IMR-90 (cell line): ENCODE measurements at regions not wholly inside any gene's neighbourhood (a gene's known extent, or its start where the extent isn't known, plus 50 kb on each side); places are given as distances from the start of the nearest gene placed in this dataset.

Source experiments
- ATAC-seq: fragments of 200-7000 bp; cut with Tn5 transposase; 2 replicates; pipeline ENCODE4 v1.9.1; 2020; ENCODE audit warnings: low read depth, mild to moderate bottlenecking, moderate library complexity
- BruUV-seq: library from RNA; stranded (reverse); fragments of 400-500 nt; replicated peaks from 2 replicates; lab custom pipeline; 2021; lab: Mats Ljungman, UMichigan
- CTCF ChIA-PET: fragments of 300-600 bp; formaldehyde crosslinking; extraction: SDS; loops from one replicate; lab custom pipeline; 2021; ENCODE audit warnings: antibody characterized with exemption; lab: Yijun Ruan, JAX
- POLR2A ChIA-PET: fragments of 300-600 bp; sonication (Branson Sonifier 250); formaldehyde crosslinking; loops from one replicate; lab custom pipeline; 2022; ENCODE audit warnings: antibody characterized with exemption; ENCODE audit not compliant: unreplicated experiment; lab: Charles Lee
- DNase-seq: peaks from one replicate; pipeline ENCODE4 v3.0.0; 2013
- H2AFZ ChIP-seq: replicated peaks from 2 replicates; pipeline ENCODE3; 2013; ENCODE audit warnings: low read length, mild to moderate bottlenecking; ENCODE audit not compliant: poor library complexity
- H2AK5ac ChIP-seq: 2 replicates; pipeline ENCODE4 v1.6.1; 2013; ENCODE audit warnings: low read depth, low read length, inconsistent platforms
- H2AK9ac ChIP-seq: replicated peaks from 2 replicates; pipeline ENCODE3; 2013; ENCODE audit warnings: mild to moderate bottlenecking, low read depth, low read length, moderate library complexity; ENCODE audit not compliant: poor library complexity
- H2BK120ac ChIP-seq: 2 replicates; pipeline ENCODE4 v1.6.1; 2013; ENCODE audit warnings: low read depth, low read length, inconsistent platforms
- H2BK15ac ChIP-seq: 3 replicates; pipeline ENCODE4 v1.6.1; 2013; ENCODE audit warnings: low read depth, low read length, inconsistent platforms
- H2BK20ac ChIP-seq: 2 replicates; pipeline ENCODE4 v1.6.1; 2013; ENCODE audit warnings: low read depth, mild to moderate bottlenecking, inconsistent platforms, low read length, moderate library complexity
- H2BK5ac ChIP-seq: 2 replicates; pipeline ENCODE4 v1.6.1; 2013; ENCODE audit warnings: mild to moderate bottlenecking, low read depth, low read length, inconsistent platforms; ENCODE audit not compliant: poor library complexity, severe bottlenecking
- H3K14ac ChIP-seq: replicated peaks from 2 replicates; pipeline ENCODE4 v1.6.1; 2013; ENCODE audit warnings: low read depth, low read length, inconsistent platforms
- H3K18ac ChIP-seq: 2 replicates; pipeline ENCODE4 v1.6.1; 2013; ENCODE audit warnings: low read depth, low read length, control low read depth
- H3K23ac ChIP-seq: 2 replicates; pipeline ENCODE4 v1.6.1; 2013; ENCODE audit warnings: low read depth, low read length, inconsistent platforms
- H3K27ac ChIP-seq: 2 replicates; pipeline ENCODE4 v1.5.1; 2013; ENCODE audit warnings: mild to moderate bottlenecking, control low read depth, low read length; ENCODE audit not compliant: insufficient read depth
- H3K27me3 ChIP-seq: 2 replicates; pipeline ENCODE4 v1.6.1; 2013; ENCODE audit warnings: low read length; ENCODE audit not compliant: control insufficient read depth, insufficient read depth
- H3K36me3 ChIP-seq: 2 replicates; pipeline ENCODE4 v1.6.1; 2013; ENCODE audit warnings: low read length, mixed read lengths; ENCODE audit not compliant: control insufficient read depth, insufficient read depth
- H3K4ac ChIP-seq: 2 replicates; pipeline ENCODE4 v1.6.1; 2013; ENCODE audit warnings: low read depth, low read length, inconsistent platforms
- H3K4me1 ChIP-seq: 2 replicates; pipeline ENCODE4 v1.6.1; 2013; ENCODE audit warnings: low read length, mixed read lengths; ENCODE audit not compliant: control insufficient read depth, insufficient read depth
- H3K4me2 ChIP-seq: 2 replicates; pipeline ENCODE4 v1.6.1; 2013; ENCODE audit warnings: low read depth, mild to moderate bottlenecking, control low read depth, low read length, moderate library complexity
- H3K4me3 ChIP-seq: 2 replicates; pipeline ENCODE4 v1.5.1; 2013; ENCODE audit warnings: low read depth, mild to moderate bottlenecking, control low read depth, low read length, moderate library complexity; ENCODE audit not compliant: insufficient read depth
- H3K56ac ChIP-seq: 2 replicates; pipeline ENCODE4 v1.6.1; 2013; ENCODE audit warnings: low read length, inconsistent platforms; ENCODE audit not compliant: insufficient read depth; ENCODE audit errors: extremely low read depth
- H3K79me1 ChIP-seq, 2 experiments: 2 replicates each; pipeline ENCODE4 v1.6.1; 2013; ENCODE audit warnings: low read length in 2 of 2, inconsistent platforms in 1 of 2, low read depth in 1 of 2
- H3K9ac ChIP-seq: 2 replicates; pipeline ENCODE4 v1.6.1; 2013; ENCODE audit warnings: low read depth, low read length, control low read depth
- H3K9me1 ChIP-seq: 2 replicates; pipeline ENCODE4 v1.6.1; 2013; ENCODE audit warnings: low read length, inconsistent platforms; ENCODE audit not compliant: insufficient read depth
- H3K9me3 ChIP-seq: 2 replicates; pipeline ENCODE4 v1.6.1; 2013; ENCODE audit warnings: low read length; ENCODE audit not compliant: control insufficient read depth, insufficient read depth
- H4K20me1 ChIP-seq: 2 replicates; pipeline ENCODE4 v1.6.1; 2013; ENCODE audit warnings: low read length, inconsistent platforms; ENCODE audit not compliant: insufficient read depth
- H4K5ac ChIP-seq: 2 replicates; pipeline ENCODE4 v1.6.1; 2013; ENCODE audit warnings: mild to moderate bottlenecking, low read depth, low read length, control low read depth
- H4K8ac ChIP-seq, 2 experiments: 2 replicates each; pipeline ENCODE4 v1.6.1; 2013; ENCODE audit warnings: low read depth in 2 of 2, low read length in 2 of 2, control low read depth in 1 of 2, inconsistent platforms in 1 of 2
- H4K91ac ChIP-seq: 2 replicates; pipeline ENCODE4 v1.6.1; 2013; ENCODE audit warnings: low read depth, low read length, inconsistent platforms; ENCODE audit not compliant: insufficient read depth
- BHLHE40 ChIP-seq: fragments of 150-350 bp; IDR thresholded peaks from 2 replicates; pipeline ENCODE4 v1.6.1; 2016; ENCODE audit warnings: mild to moderate bottlenecking, low read depth, low read length
- CEBPB ChIP-seq: IDR thresholded peaks from 2 replicates; pipeline ENCODE4 v1.6.1; 2012; ENCODE audit warnings: low read depth, low read length, improper control_type of control experiment
- CHD1 ChIP-seq: IDR thresholded peaks from 2 replicates; pipeline ENCODE4 v1.6.1; 2012; ENCODE audit warnings: low read depth, low read length, improper control_type of control experiment
- CTCF ChIP-seq: conservative IDR thresholded peaks from 2 replicates; pipeline ENCODE4 v1.5.1; 2012; ENCODE audit warnings: mild to moderate bottlenecking, low read depth, low read length, improper control_type of control experiment
- ELK1 ChIP-seq: fragments of 150-350 bp; IDR thresholded peaks from 2 replicates; pipeline ENCODE4 v1.6.1; 2016; ENCODE audit warnings: low read depth, mild to moderate bottlenecking, low read length, moderate library complexity, borderline replicate concordance
- FOS ChIP-seq: fragments of 150-350 bp; IDR thresholded peaks from 2 replicates; pipeline ENCODE4 v1.6.1; 2016; ENCODE audit warnings: low read depth, low read length
- MAFK ChIP-seq: IDR thresholded peaks from 2 replicates; pipeline ENCODE4 v1.6.1; 2012; ENCODE audit warnings: low read depth, low read length, improper control_type of control experiment
- MAZ ChIP-seq: IDR thresholded peaks from 2 replicates; pipeline ENCODE4 v1.6.1; 2012; ENCODE audit warnings: low read depth, mild to moderate bottlenecking, low read length, improper control_type of control experiment, moderate library complexity, borderline replicate concordance
- NFE2L2 ChIP-seq: fragments of 150-350 bp; IDR thresholded peaks from 2 replicates; pipeline ENCODE4 v1.6.1; 2016; ENCODE audit warnings: low read depth, mild to moderate bottlenecking, low read length
- POLR2A ChIP-seq: IDR thresholded peaks from 2 replicates; pipeline ENCODE4 v1.6.1; 2012; ENCODE audit warnings: mild to moderate bottlenecking, low read depth, low read length
- RAD21 ChIP-seq: IDR thresholded peaks from 2 replicates; pipeline ENCODE4 v1.6.1; 2012; ENCODE audit warnings: low read length, improper control_type of control experiment
- RCOR1 ChIP-seq: IDR thresholded peaks from 2 replicates; pipeline ENCODE4 v1.6.1; 2012; ENCODE audit warnings: mild to moderate bottlenecking, low read length, improper control_type of control experiment; ENCODE audit not compliant: insufficient replicate concordance
- RFX5 ChIP-seq: IDR thresholded peaks from 2 replicates; pipeline ENCODE4 v1.8.0; 2012; ENCODE audit warnings: low read depth, mild to moderate bottlenecking, low read length, moderate library complexity
- SMC3 ChIP-seq: fragments of 150-350 bp; IDR thresholded peaks from 2 replicates; pipeline ENCODE4 v1.6.1; 2016; ENCODE audit warnings: low read depth, mild to moderate bottlenecking, antibody characterized with exemption, low read length, moderate library complexity
- USF2 ChIP-seq: fragments of 150-350 bp; IDR thresholded peaks from 2 replicates; pipeline ENCODE4 v1.6.1; 2017; ENCODE audit warnings: mild to moderate bottlenecking, antibody characterized with exemption, low read length, low read depth
- WGBS, 2 experiments: methylation state at CpG; one replicate each; pipeline versions ENCODE4 v1.1.5 to v1.1.7; 2013; ENCODE audit warnings: missing lambda C conversion rate in 2 of 2; ENCODE audit not compliant: insufficient read length in 1 of 2; ENCODE audit errors: extremely low coverage in 2 of 2; 5-methylcytosine and 5-hydroxymethylcytosine counted together
- dilution Hi-C: fragments of 300-500 bp; cut with HindIII; formaldehyde crosslinking; loops from one replicate; pipeline ENCODE4 v1.14.3; 2018; ENCODE audit warnings: low sequenced_read_pairs; ENCODE audit not compliant: unreplicated experiment
- in situ Hi-C: fragments of 300-500 bp; cut with MboI; formaldehyde crosslinking; loops from 3 replicates; pipeline ENCODE4 v1.14.3; 2019; ENCODE audit warnings: low sequenced_read_pairs, inconsistent platforms, mixed read lengths
- intact Hi-C: fragments of 100-400 bp; cut with micrococcal nuclease; formaldehyde crosslinking; loops from 2 replicates; pipeline ENCODE4 v1.10.0; 2022

- CTCF ChIA-PET, result interaction anchor here (0.8 kb wide), 1 partner anchor 344 kb away, joined by 3 read pairs; no protein-coding TSS in a partner anchor
- H2BK120ac ChIP-seq, result no peak overlapping the region; the same call in 1 of the 2 replicates
- no peak overlapping the region for H3K4me3 ChIP-seq
- 0 out of 3 replicates have a peak overlapping the region, but pooled peaks have one; percentile 22 for H2BK15ac ChIP-seq
- no peak overlapping the region for H4K8ac ChIP-seq
- no peak overlapping the region for H3K14ac ChIP-seq
- no peaks in the 10 kb centered on the region for H3K27me3 ChIP-seq
- dilution Hi-C loops, result no loop called here
- no peak for ATAC-seq
- no peak overlapping the region for H2AFZ ChIP-seq
- no peak for DNase-seq
- 100% methylated on average over 1 of the region's 8 CpGs; no CpG with 5 or more reads in 1 of the 2 experiments for WGBS, 2 experiments
- no peak overlapping the region; the same call in 1 of the 2 replicates for H2AK5ac ChIP-seq
- no peaks in the 10 kb centered on the region for H3K36me3 ChIP-seq
- H4K91ac ChIP-seq, result 0 out of 2 replicates have a peak overlapping the region, but pooled peaks have one; percentile 9
- no peak overlapping the region for H3K23ac ChIP-seq
- no peak overlapping the region for H2BK5ac ChIP-seq
- H4K20me1 ChIP-seq, result no peaks in the 10 kb centered on the region
- in situ Hi-C loops, result no loop called here
- H2AK9ac ChIP-seq, result no peak overlapping the region
- no peak overlapping the region for H3K56ac ChIP-seq
- H2BK20ac ChIP-seq, result no peak overlapping the region; the same call in 1 of the 2 replicates
- no peak overlapping the region for H4K5ac ChIP-seq
- POLR2A ChIA-PET, result no interaction called here
- H3K9ac ChIP-seq, result no peak overlapping the region
- H3K79me1 ChIP-seq, result no peaks in the 10 kb centered on the region
- no peak overlapping the region for H3K4ac ChIP-seq
- BruUV-seq, result no TSS peak
- no peak overlapping the region for H3K4me2 ChIP-seq
- intact Hi-C loops, result loop anchor here (2.0 to 10.0 kb wide), 3 partner anchors 65 to 281 kb away; no protein-coding TSS in a partner anchor
- H3K4me1 ChIP-seq, result peaks cover 9% of the 10 kb centered on the region
- H3K18ac ChIP-seq, result no peak overlapping the region
- H3K9me1 ChIP-seq, result peaks cover 8% of the 10 kb centered on the region; the same call in 1 of the 2 replicates
- H3K27ac ChIP-seq, result no peak overlapping the region
- no peaks in the 10 kb centered on the region for H3K9me3 ChIP-seq
- TF ChIP-seq CTCF (no peak), ELK1 (no peak), FOS (no peak), CHD1 (no peak), POLR2A (no peak), NFE2L2 (no peak), RAD21 (no peak), SMC3 (no peak), MAZ (no peak), USF2 (no peak), BHLHE40 (no peak), RFX5 (no peak), RCOR1 (no peak), CEBPB (no peak), MAFK (no peak)
These were observed 342.5 kb upstream of the GATB start for GRCh38 chr4:152103181-152103901.
